ENCODE measurements at regions not wholly inside any gene's neighbourhood (a gene's known extent, or its start where the extent isn't known, plus 50 kb on each side); places are given as distances from the start of the nearest gene placed in this dataset.

- CTCF ChIA-PET, result interaction anchor here (0.7 kb wide), 1 partner anchor 557 kb away, joined by 4 read pairs; no protein-coding TSS in a partner anchor
- peaks cover 8% of the 10 kb centered on the region for H3K4me1 ChIP-seq (ENCODE audit: control insufficient read depth, insufficient read depth, low read length)
- H3K4me3 ChIP-seq (ENCODE audit: low read depth, low read length), result no peak overlapping the region
- H3K9me3 ChIP-seq (ENCODE audit: control insufficient read depth, insufficient read depth, low read depth, low read length), result no peaks in the 10 kb centered on the region
- POLR2A ChIA-PET, result interaction anchor here (0.6 kb wide), 1 partner anchor 9 kb away, joined by 5 read pairs; no protein-coding TSS in a partner anchor
- H3K27ac ChIP-seq (ENCODE audit: extremely low read depth, low read depth, low read length), result peak overlapping the region; percentile 47; the same call in 1 of the 2 replicates
- TF ChIP-seq ZNF335 (tag by site-specific recombination; conservative IDR thresholded peaks at IDR 0.05) (peak; percentile 48; the same call in 1 of the 2 replicates), ZNF394 (tag by site-specific recombination; IDR thresholded peaks at IDR 0.05; ENCODE audit: borderline replicate concordance) (no peak), FEZF1 (tag by site-specific recombination; IDR thresholded peaks at IDR 0.05) (peak; percentile 47; the same call in 1 of the 2 replicates), ZNF580 (tag by site-specific recombination; IDR thresholded peaks at IDR 0.05) (0 out of 2 replicates have a peak, but pooled peaks have one; percentile 67), PRDM6 (tag by site-specific recombination; IDR thresholded peaks at IDR 0.05) (peak; percentile 92), ZNF426 (tag by site-specific recombination; IDR thresholded peaks at IDR 0.05) (no peak), ZFP3 (tag by site-specific recombination; IDR thresholded peaks at IDR 0.05; ENCODE audit: low read depth) (peak; percentile 85), OSR2 (tag by site-specific recombination; IDR thresholded peaks at IDR 0.05) (no peak), ZNF768 (tag by site-specific recombination; IDR thresholded peaks at IDR 0.05) (no peak), ZNF626 (tag by site-specific recombination; IDR thresholded peaks at IDR 0.05) (no peak), ZNF19 (tag by site-specific recombination; IDR thresholded peaks at IDR 0.05; ENCODE audit: low read depth) (no peak), AEBP2 (tag by site-specific recombination; IDR thresholded peaks at IDR 0.05; ENCODE audit: borderline replicate concordance) (no peak), ZNF660 (tag by site-specific recombination; IDR thresholded peaks at IDR 0.05) (peak; percentile 55), BCL6B (tag by site-specific recombination; IDR thresholded peaks at IDR 0.05) (no peak), ZBTB17 (tag by site-specific recombination; IDR thresholded peaks at IDR 0.05) (peak; percentile 33; the same call in 1 of the 2 replicates), BCL11A (tag by site-specific recombination; IDR thresholded peaks at IDR 0.05; ENCODE audit: low read depth) (no peak), ZNF704 (tag by site-specific recombination; IDR thresholded peaks at IDR 0.05) (no peak), ZNF571 (tag by site-specific recombination; IDR thresholded peaks at IDR 0.05) (no peak), ZNF10 (tag by site-specific recombination; IDR thresholded peaks at IDR 0.05) (no peak), ZXDB (tag by site-specific recombination; IDR thresholded peaks at IDR 0.05) (peak; percentile 12; the same call in 1 of the 2 replicates), YY2 (tag by site-specific recombination; IDR thresholded peaks at IDR 0.05) (no peak), ZNF692 (tag by site-specific recombination; IDR thresholded peaks at IDR 0.05) (no peak), KLF9 (tag by site-specific recombination; IDR thresholded peaks at IDR 0.05; ENCODE audit: low read depth) (no peak)
- H3K36me3 ChIP-seq (ENCODE audit: control insufficient read depth in 2 of 2, insufficient read depth in 1 of 2, low read length in 2 of 2), result no peaks in the 10 kb centered on the region
Measured at GRCh38 chr13:106344342-106344741, 191.1 kb downstream of the EFNB2 start.
